ENCODE measurements at regions not wholly inside any gene's neighbourhood (a gene's known extent, or its start where the extent isn't known, plus 50 kb on each side); places are given as distances from the start of the nearest gene placed in this dataset.

DNA sequence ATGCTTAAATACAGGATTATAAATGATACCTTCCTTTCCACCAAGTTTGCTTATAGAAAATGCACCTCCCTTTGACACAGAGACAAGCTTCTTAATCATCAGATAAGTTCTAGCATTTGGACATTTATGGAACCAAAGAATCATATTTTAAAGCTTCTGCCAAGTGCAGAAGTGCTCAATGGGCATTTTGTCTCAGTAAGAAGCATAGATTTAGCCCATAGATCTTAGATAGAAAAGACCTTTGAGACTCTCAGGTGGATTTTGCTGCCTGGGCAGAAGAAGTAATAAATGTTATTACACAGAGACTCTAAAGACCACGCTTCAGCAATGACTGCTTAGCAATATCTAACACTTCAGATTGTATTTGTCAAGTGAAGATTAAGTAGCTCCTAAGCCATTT lies 174.6 kb downstream of the VEGFC start:
- ChIA-PET RAD21 (ENCODE audit: low non-redundant PET in 1 of 2, low total read pairs in 2 of 2, uncharacterized antibody in 2 of 2, unreplicated experiment in 2 of 2) (no interaction called here), CTCF (no interaction called here), POLR2A (no interaction called here)
- intact Hi-C loops (cut with micrococcal nuclease) = no loop called here
- Histone ChIP-seq H3K4me2 (ENCODE audit: low read length) (no peak overlapping the region), H3K9me3 (ENCODE audit: control insufficient read depth in 1 of 2, insufficient read depth in 1 of 2, low read depth in 1 of 2, low read length in 2 of 2) (no peaks in the 10 kb centered on the region), H3K4me3 (replicated peaks in 1 of 2; ENCODE audit: low read depth in 1 of 2, low read length in 2 of 2) (no peak overlapping the region), H3K79me2 (ENCODE audit: insufficient read depth, low read length) (no peaks in the 10 kb centered on the region), H3K36me3 (ENCODE audit: control insufficient read depth in 1 of 2, insufficient read depth in 2 of 2, low read length in 2 of 2) (no peaks in the 10 kb centered on the region), H3K27ac (ENCODE audit: low read depth, low read length) (no peak overlapping the region), H3K9ac (ENCODE audit: low read length) (no peak overlapping the region), H3K4me1 (ENCODE audit: control insufficient read depth in 1 of 2, insufficient read depth in 2 of 2, low read length in 2 of 2) (no peaks in the 10 kb centered on the region), H3K9me2 (ENCODE audit: insufficient read depth) (no peaks in the 10 kb centered on the region), H2AFZ (ENCODE audit: low read depth, low read length, poor library complexity, severe bottlenecking) (no peak overlapping the region), H4K20me1 (ENCODE audit: insufficient read depth) (no peaks in the 10 kb centered on the region), H3K27me3 (ENCODE audit: insufficient read depth, low read length) (no peaks in the 10 kb centered on the region)
- TF ChIP-seq, protein P1, sequence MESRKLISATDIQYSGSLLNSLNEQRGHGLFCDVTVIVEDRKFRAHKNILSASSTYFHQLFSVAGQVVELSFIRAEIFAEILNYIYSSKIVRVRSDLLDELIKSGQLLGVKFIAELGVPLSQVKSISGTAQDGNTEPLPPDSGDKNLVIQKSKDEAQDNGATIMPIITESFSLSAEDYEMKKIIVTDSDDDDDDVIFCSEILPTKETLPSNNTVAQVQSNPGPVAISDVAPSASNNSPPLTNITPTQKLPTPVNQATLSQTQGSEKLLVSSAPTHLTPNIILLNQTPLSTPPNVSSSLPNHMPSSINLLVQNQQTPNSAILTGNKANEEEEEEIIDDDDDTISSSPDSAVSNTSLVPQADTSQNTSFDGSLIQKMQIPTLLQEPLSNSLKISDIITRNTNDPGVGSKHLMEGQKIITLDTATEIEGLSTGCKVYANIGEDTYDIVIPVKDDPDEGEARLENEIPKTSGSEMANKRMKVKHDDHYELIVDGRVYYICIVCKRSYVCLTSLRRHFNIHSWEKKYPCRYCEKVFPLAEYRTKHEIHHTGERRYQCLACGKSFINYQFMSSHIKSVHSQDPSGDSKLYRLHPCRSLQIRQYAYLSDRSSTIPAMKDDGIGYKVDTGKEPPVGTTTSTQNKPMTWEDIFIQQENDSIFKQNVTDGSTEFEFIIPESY (IDR thresholded peaks at IDR 0.05; ENCODE audit: extremely low read depth, insufficient replicate concordance, low read length) = no peak
- TF ChIP-seq EZH2phosphoT487 (IDR thresholded peaks at IDR 0.05; ENCODE audit: borderline replicate concordance) = no peak
- no peak for TF ChIP-seq ZFX (IDR thresholded peaks at IDR 0.05)
- no peak for TF ChIP-seq POLR2AphosphoS5 (IDR thresholded peaks at IDR 0.05; ENCODE audit: low read depth, low read length)
- no peak for TF ChIP-seq EZH2 (IDR thresholded peaks at IDR 0.05)
- no peak for TF ChIP-seq SRF (IDR thresholded peaks at IDR 0.05; ENCODE audit: low read depth)
- TF ChIP-seq JUND (IDR thresholded peaks at IDR 0.05) = no peak
- TF ChIP-seq YY1 (IDR thresholded peaks at IDR 0.05; ENCODE audit: extremely low read depth, insufficient replicate concordance, low read depth, low read length) = no peak
- TF ChIP-seq SIN3A (IDR thresholded peaks at IDR 0.05; ENCODE audit: low read depth) = no peak
- TF ChIP-seq, protein P2, sequence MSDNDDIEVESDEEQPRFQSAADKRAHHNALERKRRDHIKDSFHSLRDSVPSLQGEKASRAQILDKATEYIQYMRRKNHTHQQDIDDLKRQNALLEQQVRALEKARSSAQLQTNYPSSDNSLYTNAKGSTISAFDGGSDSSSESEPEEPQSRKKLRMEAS (IDR thresholded peaks at IDR 0.05) = no peak
- no peak for TF ChIP-seq ELF1 (IDR thresholded peaks at IDR 0.05; ENCODE audit: borderline replicate concordance, low read depth)
- no peak for TF ChIP-seq CBX3 (IDR thresholded peaks at IDR 0.05; ENCODE audit: low read depth)
- TF ChIP-seq, protein P3, sequence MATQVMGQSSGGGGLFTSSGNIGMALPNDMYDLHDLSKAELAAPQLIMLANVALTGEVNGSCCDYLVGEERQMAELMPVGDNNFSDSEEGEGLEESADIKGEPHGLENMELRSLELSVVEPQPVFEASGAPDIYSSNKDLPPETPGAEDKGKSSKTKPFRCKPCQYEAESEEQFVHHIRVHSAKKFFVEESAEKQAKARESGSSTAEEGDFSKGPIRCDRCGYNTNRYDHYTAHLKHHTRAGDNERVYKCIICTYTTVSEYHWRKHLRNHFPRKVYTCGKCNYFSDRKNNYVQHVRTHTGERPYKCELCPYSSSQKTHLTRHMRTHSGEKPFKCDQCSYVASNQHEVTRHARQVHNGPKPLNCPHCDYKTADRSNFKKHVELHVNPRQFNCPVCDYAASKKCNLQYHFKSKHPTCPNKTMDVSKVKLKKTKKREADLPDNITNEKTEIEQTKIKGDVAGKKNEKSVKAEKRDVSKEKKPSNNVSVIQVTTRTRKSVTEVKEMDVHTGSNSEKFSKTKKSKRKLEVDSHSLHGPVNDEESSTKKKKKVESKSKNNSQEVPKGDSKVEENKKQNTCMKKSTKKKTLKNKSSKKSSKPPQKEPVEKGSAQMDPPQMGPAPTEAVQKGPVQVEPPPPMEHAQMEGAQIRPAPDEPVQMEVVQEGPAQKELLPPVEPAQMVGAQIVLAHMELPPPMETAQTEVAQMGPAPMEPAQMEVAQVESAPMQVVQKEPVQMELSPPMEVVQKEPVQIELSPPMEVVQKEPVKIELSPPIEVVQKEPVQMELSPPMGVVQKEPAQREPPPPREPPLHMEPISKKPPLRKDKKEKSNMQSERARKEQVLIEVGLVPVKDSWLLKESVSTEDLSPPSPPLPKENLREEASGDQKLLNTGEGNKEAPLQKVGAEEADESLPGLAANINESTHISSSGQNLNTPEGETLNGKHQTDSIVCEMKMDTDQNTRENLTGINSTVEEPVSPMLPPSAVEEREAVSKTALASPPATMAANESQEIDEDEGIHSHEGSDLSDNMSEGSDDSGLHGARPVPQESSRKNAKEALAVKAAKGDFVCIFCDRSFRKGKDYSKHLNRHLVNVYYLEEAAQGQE (IDR thresholded peaks at IDR 0.05; ENCODE audit: low read depth) = no peak
- TF ChIP-seq TCF7L2 (IDR thresholded peaks at IDR 0.05; ENCODE audit: borderline replicate concordance, extremely low read depth, insufficient read depth, insufficient read length) = no peak
- no TSS peak for BruUV-seq (replicated peaks)
- no peak for DNase-seq (ENCODE audit: low read depth, low spot score)
- no peak for ATAC-seq
